ENCODE measurements at regions not wholly inside any gene's neighbourhood (a gene's known extent, or its start where the extent isn't known, plus 50 kb on each side); places are given as distances from the start of the nearest gene placed in this dataset.

DNA sequence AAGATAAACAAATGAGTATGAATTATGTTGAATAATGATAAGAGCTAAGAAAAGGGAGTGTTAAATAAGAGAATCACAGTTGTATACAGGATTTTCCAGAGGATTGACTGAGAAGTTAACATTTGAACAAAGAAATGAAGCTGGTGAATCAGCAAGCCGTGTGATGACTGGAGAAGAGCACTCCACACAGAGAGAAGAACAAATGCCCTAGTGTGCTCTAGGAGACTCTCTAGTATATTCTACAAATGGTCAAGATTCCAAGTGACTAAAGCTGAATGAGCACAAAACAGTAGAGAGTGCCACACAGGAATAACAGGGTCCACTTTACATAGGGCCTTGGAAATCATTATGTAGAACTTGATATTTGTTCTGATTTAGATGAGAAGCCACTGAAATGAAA lies 587.1 kb upstream of the ATXN7L3B start:
- H3K4me1 ChIP-seq, result no peaks in the 10 kb centered on the region
- TF ChIP-seq CTCF (IDR thresholded peaks at IDR 0.05) (no peak), EP300 (IDR thresholded peaks at IDR 0.05) (no peak), POLR2AphosphoS5 (IDR thresholded peaks at IDR 0.05) (no peak), POLR2A (IDR thresholded peaks at IDR 0.05) (no peak)
- 39 to 46% methylated on average over 1 of the region's 1 CpG for WGBS, 2 donors
- no peak for DNase-seq
- no peak overlapping the region for H3K4me3 ChIP-seq
- H3K27me3 ChIP-seq, result no peaks in the 10 kb centered on the region
- H3K36me3 ChIP-seq, result no peaks in the 10 kb centered on the region
- ATAC-seq (ENCODE audit: low FRiP score in 2 of 2), result no peak
- H3K9me3 ChIP-seq, result no peaks in the 10 kb centered on the region
- H3K27ac ChIP-seq, result no peak overlapping the region

DNA sequence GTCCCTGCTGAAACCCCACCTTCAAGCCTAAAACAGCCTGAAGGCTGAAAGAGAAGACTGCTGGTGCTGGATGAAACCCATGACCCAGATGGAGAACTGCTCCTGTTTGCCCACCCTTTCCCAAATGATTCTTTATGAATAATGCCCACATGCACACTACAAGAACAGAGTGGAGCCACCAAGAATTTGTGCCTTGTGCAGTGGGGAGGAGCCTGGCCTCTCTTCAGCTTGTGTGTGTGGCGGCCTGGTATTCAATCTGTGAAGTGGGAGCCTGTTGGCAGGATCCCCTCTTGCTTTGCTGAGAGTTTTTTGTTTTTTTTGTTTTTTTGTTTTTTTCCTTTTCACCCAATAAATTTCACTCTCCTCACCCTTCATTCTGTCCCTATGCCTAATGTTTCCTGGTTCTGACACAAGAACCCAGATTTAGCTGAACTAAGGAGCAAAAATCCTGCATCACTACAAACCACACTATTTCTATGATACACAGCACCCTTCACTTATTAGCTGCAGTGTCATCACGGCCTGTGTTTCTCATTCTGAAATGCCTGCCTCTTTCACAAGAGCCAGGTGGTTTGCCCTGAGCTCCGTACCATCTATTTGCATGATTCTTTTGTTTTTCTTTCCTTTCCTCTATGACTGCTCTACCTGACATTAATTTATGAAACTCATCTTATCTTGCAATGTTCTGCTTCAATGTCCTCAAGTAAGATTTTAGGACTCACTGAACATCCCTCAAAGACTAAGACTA lies 585.5 kb upstream of the ATXN7L3B start:
- ATAC-seq (ENCODE audit: low FRiP score in 2 of 2), result no peak
- WGBS, 2 donors, result 76 to 80% methylated on average over 3 of the region's 3 CpGs
- TF ChIP-seq POLR2A (IDR thresholded peaks at IDR 0.05) (no peak), POLR2AphosphoS5 (IDR thresholded peaks at IDR 0.05) (no peak), EP300 (IDR thresholded peaks at IDR 0.05) (no peak), CTCF (IDR thresholded peaks at IDR 0.05) (no peak)
- Histone ChIP-seq H3K36me3 (no peaks in the 10 kb centered on the region), H3K4me3 (no peak overlapping the region), H3K4me1 (no peaks in the 10 kb centered on the region), H3K27ac (no peak overlapping the region), H3K9me3 (no peaks in the 10 kb centered on the region), H3K27me3 (no peaks in the 10 kb centered on the region)
- no peak for DNase-seq

GRCh38 chr12:73964641-73965040 lies 573.0 kb upstream of the ATXN7L3B start:
- no peak for ATAC-seq (ENCODE audit: low FRiP score in 2 of 2)
- 75 to 79% methylated on average over 3 of the region's 3 CpGs for WGBS, 2 donors

DNA sequence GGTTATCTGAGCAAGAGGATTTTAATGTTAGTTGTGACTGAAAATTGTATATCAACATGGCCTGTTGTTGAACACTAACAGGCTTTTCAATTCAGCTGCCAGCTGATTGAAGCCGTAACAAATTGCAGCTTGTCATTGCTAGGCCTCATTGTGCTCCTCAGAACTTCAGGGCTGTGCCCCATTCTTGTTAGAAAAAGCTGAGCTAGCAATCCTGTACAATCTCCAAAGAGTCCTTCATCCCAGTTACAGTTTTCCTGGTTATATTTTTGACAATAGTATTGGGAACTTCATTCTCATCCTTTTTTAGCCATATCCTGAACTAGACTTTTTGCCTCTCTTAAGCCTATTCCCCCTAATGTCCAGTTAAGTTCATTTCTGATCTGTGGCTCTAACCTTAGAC lies 564.1 kb upstream of the ATXN7L3B start:
- ATAC-seq (ENCODE audit: low FRiP score in 2 of 2) (no peak), DNase-seq (no peak)
- Histone ChIP-seq H3K4me1 (no peaks in the 10 kb centered on the region), H3K27me3 (no peaks in the 10 kb centered on the region), H3K9me3 (no peaks in the 10 kb centered on the region), H3K27ac (no peak overlapping the region), H3K4me3 (no peak overlapping the region), H3K36me3 (no peaks in the 10 kb centered on the region)
- 81 to 88% methylated on average over 1 of the region's 1 CpG for WGBS, 2 donors
- TF ChIP-seq POLR2A (IDR thresholded peaks at IDR 0.05) (no peak), EP300 (IDR thresholded peaks at IDR 0.05) (no peak), POLR2AphosphoS5 (IDR thresholded peaks at IDR 0.05) (no peak), CTCF (IDR thresholded peaks at IDR 0.05) (no peak)

More at GRCh38 chr12:73964641-73965040, 573.0 kb upstream of the ATXN7L3B start:
- Histone ChIP-seq H3K4me1 (no peaks in the 10 kb centered on the region), H3K4me3 (no peak overlapping the region), H3K36me3 (no peaks in the 10 kb centered on the region), H3K27me3 (no peaks in the 10 kb centered on the region), H3K9me3 (no peaks in the 10 kb centered on the region), H3K27ac (no peak overlapping the region)
- TF ChIP-seq POLR2A (IDR thresholded peaks at IDR 0.05) (no peak), EP300 (IDR thresholded peaks at IDR 0.05) (no peak), POLR2AphosphoS5 (IDR thresholded peaks at IDR 0.05) (no peak), CTCF (IDR thresholded peaks at IDR 0.05) (no peak)
- no peak for DNase-seq

GRCh38 chr12:73984552-73984951 lies 553.1 kb upstream of the ATXN7L3B start:
- TF ChIP-seq POLR2A (IDR thresholded peaks at IDR 0.05), result no peak
- no peak for TF ChIP-seq EP300 (IDR thresholded peaks at IDR 0.05)
- no peak for TF ChIP-seq CTCF (IDR thresholded peaks at IDR 0.05)
- no peak for TF ChIP-seq POLR2AphosphoS5 (IDR thresholded peaks at IDR 0.05)
- DNase-seq (no peak), ATAC-seq (ENCODE audit: low FRiP score in 2 of 2) (no peak)
- Histone ChIP-seq H3K27me3 (no peaks in the 10 kb centered on the region), H3K4me1 (no peaks in the 10 kb centered on the region), H3K27ac (no peak overlapping the region), H3K36me3 (no peaks in the 10 kb centered on the region), H3K9me3 (no peaks in the 10 kb centered on the region), H3K4me3 (no peak overlapping the region)
- WGBS, 2 donors, result 96 to 97% methylated on average over 1 of the region's 1 CpG
